Keratinocyte (primary cell): ENCODE measurements at regions not wholly inside any gene's neighbourhood (a gene's known extent, or its start where the extent isn't known, plus 50 kb on each side); places are given as distances from the start of the nearest gene placed in this dataset.

Experiments
- CTCF ChIP-seq, 3 experiments: IDR thresholded peaks in 1 of 3; conservative IDR thresholded peaks in 1 of 3; optimal IDR thresholded peaks in 1 of 3; 2 replicates in 2 of 3; 3 replicates in 1 of 3; pipeline versions ENCODE3 to v1.5.1; 2011; ENCODE audit warnings: low read length in 3 of 3, mild to moderate bottlenecking in 3 of 3, moderate library complexity in 2 of 3, control low read depth in 1 of 3, inconsistent platforms in 1 of 3; ENCODE audit not compliant: insufficient read depth in 2 of 3; ENCODE audit errors: extremely low read depth in 1 of 3
- EZH2 ChIP-seq: IDR thresholded peaks from one replicate; pipeline ENCODE4 v1.6.1; 2012; ENCODE audit warnings: inconsistent platforms, mild to moderate bottlenecking, low read length, moderate library complexity

- TF ChIP-seq CTCF (optimal IDR thresholded peaks at IDR 0.05 in 1 of 3, IDR thresholded peaks at IDR 0.05 in 1 of 3, conservative IDR thresholded peaks at IDR 0.05 in 1 of 3; ENCODE audit: extremely low read depth in 1 of 3, insufficient read depth in 2 of 3, low read length in 3 of 3) = no peak
- no peak for TF ChIP-seq EZH2
These were observed 120.1 kb upstream of the PPP1R9A start for GRCh38 chr7:94787285-94787684.
